ENCODE measurements at regions not wholly inside any gene's neighbourhood (a gene's known extent, or its start where the extent isn't known, plus 50 kb on each side); places are given as distances from the start of the nearest gene placed in this dataset.
"Not testable (repeated sequence)": the region's sequence is repeated elsewhere in the genome, so short reads cannot be mapped to it uniquely, and the experiment has no call there.

DNA sequence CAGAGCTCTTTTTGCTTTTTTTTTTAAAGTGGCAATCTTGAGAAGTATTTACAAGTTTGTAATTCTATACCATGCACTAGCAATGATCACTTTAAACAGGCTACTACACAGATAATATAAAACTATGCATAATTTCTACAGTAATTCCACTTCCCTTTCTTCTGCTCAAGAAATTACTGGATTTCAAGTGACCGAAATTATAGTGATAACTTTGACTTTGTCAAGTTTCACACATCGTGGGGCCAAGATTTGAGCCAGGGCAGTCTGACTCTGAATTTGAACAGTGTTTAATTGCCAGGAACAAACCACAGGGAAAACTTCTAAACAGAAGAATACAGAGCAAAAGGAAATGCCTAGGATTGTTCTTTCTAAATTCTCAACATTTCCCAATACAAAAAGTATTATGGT lies 288.3 kb upstream of the MKLN1 start:
- peaks cover 0 to 14% (median 0%) of the 10 kb centered on the region in 4 donors for H3K4me1 ChIP-seq
- H3K4me3 ChIP-seq: no peak overlapping the region
- H3K36me3 ChIP-seq: no peaks in the 10 kb centered on the region
- DNase-seq: no peak
- TF ChIP-seq, protein P1, sequence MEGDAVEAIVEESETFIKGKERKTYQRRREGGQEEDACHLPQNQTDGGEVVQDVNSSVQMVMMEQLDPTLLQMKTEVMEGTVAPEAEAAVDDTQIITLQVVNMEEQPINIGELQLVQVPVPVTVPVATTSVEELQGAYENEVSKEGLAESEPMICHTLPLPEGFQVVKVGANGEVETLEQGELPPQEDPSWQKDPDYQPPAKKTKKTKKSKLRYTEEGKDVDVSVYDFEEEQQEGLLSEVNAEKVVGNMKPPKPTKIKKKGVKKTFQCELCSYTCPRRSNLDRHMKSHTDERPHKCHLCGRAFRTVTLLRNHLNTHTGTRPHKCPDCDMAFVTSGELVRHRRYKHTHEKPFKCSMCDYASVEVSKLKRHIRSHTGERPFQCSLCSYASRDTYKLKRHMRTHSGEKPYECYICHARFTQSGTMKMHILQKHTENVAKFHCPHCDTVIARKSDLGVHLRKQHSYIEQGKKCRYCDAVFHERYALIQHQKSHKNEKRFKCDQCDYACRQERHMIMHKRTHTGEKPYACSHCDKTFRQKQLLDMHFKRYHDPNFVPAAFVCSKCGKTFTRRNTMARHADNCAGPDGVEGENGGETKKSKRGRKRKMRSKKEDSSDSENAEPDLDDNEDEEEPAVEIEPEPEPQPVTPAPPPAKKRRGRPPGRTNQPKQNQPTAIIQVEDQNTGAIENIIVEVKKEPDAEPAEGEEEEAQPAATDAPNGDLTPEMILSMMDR (IDR thresholded peaks at IDR 0.05): no peak
- no peak for TF ChIP-seq POLR2A (IDR thresholded peaks at IDR 0.05)
- WGBS (ENCODE audit: insufficient coverage, low coverage, low lambda C conversion rate, missing lambda C conversion rate): 13% methylated on average over 2 of the region's 2 CpGs
- H3K27ac ChIP-seq: no peak overlapping the region
- no peak for ATAC-seq
- no peaks in the 10 kb centered on the region for H3K27me3 ChIP-seq
- no peaks in the 10 kb centered on the region for H3K9me3 ChIP-seq
- intact Hi-C loops (cut with DNase I): no loop called here

DNA sequence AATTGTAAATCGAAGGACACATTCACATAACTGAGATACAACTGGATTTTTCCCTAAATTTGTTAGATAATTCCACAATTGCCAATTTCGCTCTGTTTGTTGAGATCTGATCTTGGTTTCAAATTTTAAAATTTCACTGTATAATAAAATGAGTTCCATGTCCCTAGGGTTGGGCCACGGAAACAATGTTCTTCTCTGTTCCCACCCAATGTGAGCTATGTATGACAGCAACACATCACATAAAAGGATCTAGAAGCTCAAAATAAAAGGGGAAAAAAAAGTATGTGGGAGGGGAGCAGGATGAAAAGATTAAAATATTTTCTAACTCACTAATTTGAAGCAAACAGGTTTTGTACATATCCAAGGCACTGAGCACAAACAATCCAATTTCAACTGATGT lies 287.8 kb upstream of the MKLN1 start:
- H3K4me1 ChIP-seq: peaks cover 0 to 11% (median 0%) of the 10 kb centered on the region in 4 donors
- no peak for ATAC-seq
- intact Hi-C loops (cut with DNase I): no loop called here

DNA sequence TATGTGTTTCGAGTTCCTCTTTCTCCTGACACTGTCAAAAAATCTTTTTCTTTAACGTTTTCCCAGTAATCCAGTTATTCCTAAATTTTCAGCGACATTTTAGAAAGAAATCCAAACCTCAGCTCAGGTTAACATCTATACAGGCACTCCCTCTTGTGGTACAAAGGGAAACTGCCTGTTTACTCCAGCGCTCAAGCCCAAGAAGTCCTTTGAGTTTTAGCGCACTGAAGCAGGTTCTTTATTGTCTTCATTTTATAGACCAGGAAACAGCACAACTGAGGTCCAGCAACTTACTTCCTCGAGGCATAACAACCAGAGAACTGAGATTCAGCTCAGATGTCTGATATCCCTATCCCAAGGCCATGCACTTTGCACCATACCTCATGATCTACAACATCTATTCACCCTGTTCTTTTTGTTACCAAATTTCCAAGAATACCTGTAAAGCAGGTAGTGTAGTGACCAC lies 287.2 kb upstream of the MKLN1 start:
- H3K27ac ChIP-seq: peak overlapping the region in 1 of 3 donors; percentile 19
- H3K27me3 ChIP-seq: no peaks in the 10 kb centered on the region
- WGBS (ENCODE audit: insufficient coverage, low coverage, low lambda C conversion rate, missing lambda C conversion rate): 0% methylated on average over 6 of the region's 6 CpGs
- H3K4me3 ChIP-seq: no peak overlapping the region
- ATAC-seq: peak; percentile 90 to 96 (median 93)
- intact Hi-C loops (cut with DNase I): no loop called here
- H3K4me1 ChIP-seq: peaks cover 0 to 10% (median 0%) of the 10 kb centered on the region in 4 donors
- H3K36me3 ChIP-seq: no peaks in the 10 kb centered on the region
- no peaks in the 10 kb centered on the region for H3K9me3 ChIP-seq
- TF ChIP-seq, protein P1 (IDR thresholded peaks at IDR 0.05): peak; percentile 84 to 93 (median 90)
- no peak for TF ChIP-seq POLR2A (IDR thresholded peaks at IDR 0.05)
- no peak for DNase-seq

More for the DNA sequence above, 287.8 kb upstream of the MKLN1 start:
- no peaks in the 10 kb centered on the region for H3K27me3 ChIP-seq
- 70% methylated on average over 3 of the region's 3 CpGs for WGBS (ENCODE audit: insufficient coverage, low coverage, low lambda C conversion rate, missing lambda C conversion rate)
- H3K9me3 ChIP-seq: no peaks in the 10 kb centered on the region
- H3K4me3 ChIP-seq: no peak overlapping the region
- no peak for DNase-seq
- H3K36me3 ChIP-seq: no peaks in the 10 kb centered on the region
- TF ChIP-seq POLR2A (IDR thresholded peaks at IDR 0.05): no peak
- TF ChIP-seq, protein P1 (IDR thresholded peaks at IDR 0.05): no peak
- peak overlapping the region in 1 of 3 donors; percentile 19 for H3K27ac ChIP-seq

DNA sequence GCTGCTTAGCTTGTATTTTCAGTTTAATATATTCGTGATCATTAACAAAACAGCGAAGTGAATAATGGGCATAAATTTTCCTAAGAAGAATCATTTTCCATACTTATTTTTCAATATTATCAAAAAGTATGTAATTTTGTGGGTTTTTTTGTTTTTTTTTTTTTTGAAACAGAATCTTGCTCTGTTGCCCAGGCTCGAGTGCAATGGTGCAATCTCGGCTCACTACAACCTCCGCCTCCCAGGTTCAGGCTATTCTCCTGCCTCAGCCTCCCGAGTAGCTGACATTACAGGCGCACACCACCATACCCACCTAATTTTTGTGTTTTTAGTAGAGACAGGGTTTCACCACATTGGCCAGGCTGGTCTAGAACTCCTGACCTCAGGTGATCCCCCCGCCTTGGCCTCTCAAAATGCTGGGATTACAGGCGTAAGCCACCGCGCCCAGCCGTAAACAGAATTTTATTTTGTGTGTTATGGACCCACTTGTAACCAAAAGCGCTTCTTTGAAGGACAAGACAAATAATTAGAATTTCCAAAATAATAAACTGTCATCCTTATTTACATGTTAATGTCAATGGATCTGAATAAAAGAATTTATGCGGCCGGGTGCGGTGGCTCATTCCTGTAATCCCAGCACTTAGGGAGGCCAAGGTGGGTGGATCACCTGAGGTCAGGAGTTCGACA lies 286.5 kb upstream of the MKLN1 start:
- peaks cover 0 to 10% (median 0%) of the 10 kb centered on the region in 4 donors for H3K4me1 ChIP-seq
- H3K27ac ChIP-seq; ATAC-seq; H3K4me3 ChIP-seq; DNase-seq; H3K9me3 ChIP-seq; H3K27me3 ChIP-seq; intact Hi-C loops (cut with DNase I); H3K36me3 ChIP-seq: not testable (repeated sequence)
- WGBS (ENCODE audit: insufficient coverage, low coverage, low lambda C conversion rate, missing lambda C conversion rate): 94% methylated on average over 17 of the region's 17 CpGs

DNA sequence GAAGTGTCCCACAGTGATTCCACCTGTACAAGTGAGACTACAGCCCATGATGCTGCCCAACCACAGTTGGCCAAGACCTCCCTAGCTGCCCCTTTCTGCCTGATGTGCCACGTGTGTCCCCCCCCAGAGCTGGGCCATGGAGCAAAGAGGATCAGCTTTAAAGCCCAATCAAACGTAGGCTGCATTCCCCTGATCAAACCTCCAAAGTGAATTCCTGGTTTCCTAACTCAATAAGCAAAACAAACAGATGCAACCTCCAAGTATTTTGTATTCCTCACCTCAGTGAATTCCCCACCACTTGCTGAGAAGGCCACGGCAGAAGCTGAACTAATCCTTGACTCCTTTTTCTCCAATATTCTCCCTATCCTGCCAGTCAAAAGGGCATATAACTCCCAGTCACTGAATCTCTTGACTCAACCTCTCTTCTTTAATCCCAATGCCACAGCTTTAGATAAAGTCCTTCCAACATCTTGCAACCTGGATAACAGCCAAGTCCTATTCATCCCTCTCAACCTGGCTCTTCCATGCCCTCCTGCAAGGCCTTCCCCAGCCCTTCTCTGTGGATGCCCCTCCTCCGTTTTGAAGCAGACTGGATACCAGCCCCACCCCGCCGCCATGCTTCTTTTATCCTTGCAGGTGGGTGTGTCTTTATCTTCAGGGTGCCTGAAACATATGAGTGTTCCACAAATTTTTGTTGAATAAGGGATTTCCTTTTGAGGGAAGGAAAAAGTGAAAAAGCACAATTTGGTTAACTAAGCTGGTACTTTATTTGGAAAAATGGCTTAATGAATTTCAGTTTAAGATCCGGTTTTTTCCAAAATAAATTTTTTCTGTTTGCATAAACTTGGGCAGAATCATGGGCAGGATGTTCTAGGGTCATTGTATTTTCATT lies 285.2 kb upstream of the MKLN1 start:
- no peaks in the 10 kb centered on the region for H3K9me3 ChIP-seq
- no peak overlapping the region for H3K4me3 ChIP-seq
- no peaks in the 10 kb centered on the region for H3K36me3 ChIP-seq
- intact Hi-C loops (cut with DNase I): no loop called here
- 66% methylated on average over 6 of the region's 7 CpGs for whole genome bisulfite sequencing (ENCODE audit: insufficient coverage, low coverage, low lambda C conversion rate, missing lambda C conversion rate)
- peak in 1 of 4 donors; percentile 6 for ATAC-seq
- TF ChIP-seq, protein P1 (IDR thresholded peaks at IDR 0.05): no peak
- H3K27me3 ChIP-seq: no peaks in the 10 kb centered on the region
- no peak overlapping the region for H3K27ac ChIP-seq
- H3K4me1 ChIP-seq: peaks cover 0 to 10% (median 0%) of the 10 kb centered on the region in 4 donors
- DNase-seq: no peak
